Tibial artery (tissue), 4 donors: ENCODE measurements at regions not wholly inside any gene's neighbourhood (a gene's known extent, or its start where the extent isn't known, plus 50 kb on each side); places are given as distances from the start of the nearest gene placed in this dataset.

ENCODE experiments used
- DNase-seq, 2 donors: peaks; one replicate each; pipeline ENCODE4 v3.0.0-alpha.2; 2019
- H3K27ac ChIP-seq, 2 donors: fragments of 200-600 bp; sonication (generic) in 1 of 2; 1 replicate in 1 of 2; 2 replicates in 1 of 2; pipeline ENCODE4 v1.5.1; 2018 to 2019; ENCODE audit warnings: mild to moderate bottlenecking in 1 of 2
- H3K27me3 ChIP-seq, 2 donors: fragments of 200-600 bp; sonication (generic) in 1 of 2; one replicate each; pipeline versions ENCODE4 v1.5.1 to v1.6.0; 2016 to 2019
- H3K36me3 ChIP-seq, 3 donors: fragments of 200-600 bp; sonication (generic) in 2 of 3; one replicate each; pipeline ENCODE4 v1.5.1; 2016 to 2019; ENCODE audit warnings: mild to moderate bottlenecking in 2 of 3
- H3K4me1 ChIP-seq, 4 donors: fragments of 200-600 bp; sonication (generic) in 2 of 4; 1 replicate in 3 of 4; 2 replicates in 1 of 4; pipeline ENCODE4 v1.5.1; 2016 to 2019
- H3K4me3 ChIP-seq, 2 donors: fragments of 200-600 bp; sonication (generic) in 1 of 2; 1 replicate in 1 of 2; 2 replicates in 1 of 2; pipeline ENCODE4 v1.5.1; 2018 to 2019; ENCODE audit warnings: mild to moderate bottlenecking in 2 of 2
- H3K9me3 ChIP-seq, 3 donors: fragments of 200-600 bp; sonication (generic) in 1 of 3; one replicate each; pipeline ENCODE4 v1.5.1; 2016 to 2019
- CTCF ChIP-seq, 2 experiments: fragments of 200-600 bp in 1 of 2; fragments of 450-650 bp in 1 of 2; IDR thresholded peaks; one replicate each; pipeline ENCODE4 v1.5.1; 2017 to 2019; ENCODE audit warnings: antibody characterized with exemption in 2 of 2, mild to moderate bottlenecking in 1 of 2, moderate library complexity in 1 of 2
- intact Hi-C: fragments of 100-400 bp; cut with DNase I; formaldehyde crosslinking; loops from one replicate; pipeline ENCODE4 v1.15.0; 2023; ENCODE audit warnings: low total_unique reads

DNA sequence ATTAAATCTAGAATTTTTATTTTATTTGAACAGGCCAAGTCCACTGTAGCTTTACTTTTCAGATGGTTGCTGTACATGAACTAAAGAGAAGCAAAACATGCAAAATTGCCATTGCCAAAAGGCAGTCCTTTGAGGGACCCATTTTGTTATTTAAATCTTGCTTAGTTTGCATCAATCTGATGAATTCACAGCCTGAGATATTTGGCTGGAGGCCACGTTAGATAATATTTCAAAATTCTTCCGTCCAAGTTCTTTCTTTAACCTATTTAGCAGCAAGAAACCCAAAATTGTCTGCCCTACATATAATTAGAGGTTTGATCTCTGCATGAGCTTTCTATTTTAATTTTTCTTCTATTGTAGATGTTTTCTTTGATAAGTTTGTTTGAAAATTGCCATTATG is 1706.9 kb upstream of the RAG2 start:
- Histone ChIP-seq H3K27ac (no peak overlapping the region), H3K4me1 (no peaks in the 10 kb centered on the region), H3K27me3 (no peaks in the 10 kb centered on the region), H3K9me3 (no peaks in the 10 kb centered on the region), H3K36me3 (no peaks in the 10 kb centered on the region), H3K4me3 (no peak overlapping the region)
- intact Hi-C loops: no loop called here
- no peak for DNase-seq
- no peak for TF ChIP-seq CTCF (IDR thresholded peaks at IDR 0.05)

DNA sequence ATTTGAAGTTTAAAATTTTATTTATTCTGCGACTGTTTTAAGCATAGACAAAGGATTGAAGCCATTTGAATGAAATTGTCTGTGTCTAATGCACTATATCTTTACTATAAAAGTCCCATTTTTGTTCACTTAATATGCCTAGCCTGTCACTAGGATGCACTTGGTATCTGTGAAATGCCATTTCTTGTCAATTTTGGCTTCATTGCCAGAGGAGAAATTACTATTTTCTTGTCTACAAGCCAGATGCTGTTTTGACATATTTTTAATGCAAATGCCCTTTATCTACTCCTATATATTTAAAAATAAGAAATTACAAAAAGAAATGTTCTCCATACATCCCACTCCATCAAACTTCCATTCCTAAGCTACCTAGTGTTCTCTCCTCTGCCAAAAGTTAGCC is 1704.5 kb upstream of the RAG2 start:
- Histone ChIP-seq H3K27me3 (no peaks in the 10 kb centered on the region), H3K4me1 (no peaks in the 10 kb centered on the region), H3K4me3 (no peak overlapping the region), H3K36me3 (no peaks in the 10 kb centered on the region), H3K27ac (no peak overlapping the region), H3K9me3 (no peaks in the 10 kb centered on the region)
- intact Hi-C loops: no loop called here
- no peak for DNase-seq
- TF ChIP-seq CTCF (IDR thresholded peaks at IDR 0.05): no peak

GRCh38 chr11:38300570-38300969 is 1702.5 kb upstream of the RAG2 start:
- intact Hi-C loops: no loop called here
- H3K36me3 ChIP-seq: no peaks in the 10 kb centered on the region
- H3K27me3 ChIP-seq: no peaks in the 10 kb centered on the region
- no peak overlapping the region for H3K4me3 ChIP-seq
- H3K4me1 ChIP-seq: no peaks in the 10 kb centered on the region
- H3K9me3 ChIP-seq: peaks cover 0 to 5% (median 4%) of the 10 kb centered on the region in 3 donors
- no peak for TF ChIP-seq CTCF (IDR thresholded peaks at IDR 0.05)
- DNase-seq: no peak
- H3K27ac ChIP-seq: no peak overlapping the region

- no peaks in the 10 kb centered on the region for H3K27me3 ChIP-seq
- peaks cover 0 to 8% (median 6%) of the 10 kb centered on the region in 3 donors for H3K9me3 ChIP-seq
- no peak overlapping the region for H3K4me3 ChIP-seq
- no peaks in the 10 kb centered on the region for H3K36me3 ChIP-seq
- no peak overlapping the region for H3K27ac ChIP-seq
- no peaks in the 10 kb centered on the region for H3K4me1 ChIP-seq
- DNase-seq: peak in 1 of 2 donors; percentile 23
- intact Hi-C loops: no loop called here
- no peak for TF ChIP-seq CTCF (IDR thresholded peaks at IDR 0.05)
These were observed 1698.3 kb upstream of the RAG2 start for GRCh38 chr11:38296211-38296776.

GRCh38 chr11:38282718-38283117 is 1684.7 kb upstream of the RAG2 start:
- no peak overlapping the region for H3K27ac ChIP-seq
- H3K9me3 ChIP-seq: no peaks in the 10 kb centered on the region
- no peak for TF ChIP-seq CTCF (IDR thresholded peaks at IDR 0.05)
- no peaks in the 10 kb centered on the region for H3K4me1 ChIP-seq
- no peak for DNase-seq
- intact Hi-C loops: no loop called here
- H3K36me3 ChIP-seq: no peaks in the 10 kb centered on the region
- no peaks in the 10 kb centered on the region for H3K27me3 ChIP-seq
- H3K4me3 ChIP-seq: no peak overlapping the region
